GM04504 (cell line): ENCODE measurements at regions not wholly inside any gene's neighbourhood (a gene's known extent, or its start where the extent isn't known, plus 50 kb on each side); places are given as distances from the start of the nearest gene placed in this dataset.
"Not testable (repeated sequence)": the region's sequence is repeated elsewhere in the genome, so short reads cannot be mapped to it uniquely, and the experiment has no call there.

Experiments
- DNase-seq: peaks from one replicate; pipeline ENCODE4 v3.0.0-alpha.2; 2012; ENCODE audit warnings: low read depth

DNA sequence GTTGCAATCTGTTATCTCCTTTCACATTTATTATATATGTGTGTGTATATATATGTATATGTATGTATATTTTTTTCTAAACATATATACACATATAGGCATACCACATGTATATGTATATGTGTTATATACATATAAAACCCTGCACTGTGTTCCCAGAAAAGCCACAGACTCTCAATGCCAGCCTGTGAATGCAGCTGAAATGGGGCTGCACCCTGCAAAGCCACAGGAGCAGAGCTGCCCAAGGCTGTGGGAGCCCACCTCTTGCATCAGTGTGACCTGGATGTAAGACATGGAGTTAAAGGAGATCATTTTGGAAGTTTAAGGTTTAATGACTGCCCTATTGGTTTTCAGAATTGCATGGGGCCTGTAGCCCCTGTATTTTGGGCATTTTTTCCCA lies 762.3 kb upstream of the ARPP21 start:
- no peak for DNase-seq

DNA sequence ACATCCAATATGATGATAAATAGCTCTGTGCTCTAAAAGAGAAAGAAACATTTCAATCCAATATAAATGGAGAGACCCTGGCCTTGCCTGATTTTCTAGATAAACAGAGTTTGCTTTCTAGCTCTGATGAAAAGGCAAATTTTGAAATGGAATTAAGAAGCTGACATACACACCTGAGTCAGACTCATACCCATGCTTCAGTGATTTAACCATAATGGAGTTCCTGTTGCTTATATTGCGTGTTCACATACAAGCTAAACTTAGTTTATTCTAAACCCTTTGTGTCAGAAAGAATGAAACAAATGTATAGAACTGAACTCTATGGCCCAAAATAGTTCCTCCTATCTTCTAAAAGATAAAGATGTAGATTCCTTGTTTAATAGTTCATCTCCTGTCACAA lies 760.8 kb upstream of the ARPP21 start:
- no peak for DNase-seq

DNA sequence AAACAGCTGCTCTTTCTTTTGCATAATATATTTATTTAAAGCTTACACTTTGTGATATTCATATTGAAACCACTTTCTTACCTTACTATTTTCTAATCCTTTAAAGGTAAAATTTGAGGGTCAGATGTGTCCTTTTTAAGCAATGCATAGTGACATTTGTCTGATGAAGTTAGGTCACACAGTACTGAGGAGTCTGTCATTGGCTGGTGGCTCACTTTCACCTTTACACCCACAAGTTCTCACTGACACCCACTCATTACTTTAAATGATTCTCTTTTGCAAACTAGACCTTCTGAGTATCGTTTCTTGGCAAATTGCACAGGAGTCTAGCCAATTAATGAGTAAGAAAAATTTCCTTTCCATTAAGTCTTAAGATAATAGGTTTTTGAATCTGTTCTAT lies 758.3 kb upstream of the ARPP21 start:
- DNase-seq = no peak

DNA sequence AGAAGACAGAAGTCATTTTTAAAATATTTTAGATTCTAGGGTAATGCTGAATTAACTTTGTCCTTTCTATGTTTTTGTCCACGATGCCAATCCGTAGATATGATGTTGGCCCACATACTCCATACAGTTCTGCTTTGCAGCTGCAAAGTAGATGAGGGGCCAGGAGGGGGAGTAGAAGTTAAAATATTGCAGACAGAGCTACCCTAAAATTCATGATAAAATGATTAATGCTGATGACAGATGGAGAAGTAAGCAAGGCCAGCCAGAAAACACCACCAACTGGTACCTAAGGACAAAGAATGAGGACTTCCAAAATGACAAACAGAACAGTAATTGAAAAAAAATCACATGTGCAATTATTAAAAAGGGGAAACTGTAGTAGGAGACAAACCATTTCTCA lies 756.6 kb upstream of the ARPP21 start:
- DNase-seq = no peak

DNA sequence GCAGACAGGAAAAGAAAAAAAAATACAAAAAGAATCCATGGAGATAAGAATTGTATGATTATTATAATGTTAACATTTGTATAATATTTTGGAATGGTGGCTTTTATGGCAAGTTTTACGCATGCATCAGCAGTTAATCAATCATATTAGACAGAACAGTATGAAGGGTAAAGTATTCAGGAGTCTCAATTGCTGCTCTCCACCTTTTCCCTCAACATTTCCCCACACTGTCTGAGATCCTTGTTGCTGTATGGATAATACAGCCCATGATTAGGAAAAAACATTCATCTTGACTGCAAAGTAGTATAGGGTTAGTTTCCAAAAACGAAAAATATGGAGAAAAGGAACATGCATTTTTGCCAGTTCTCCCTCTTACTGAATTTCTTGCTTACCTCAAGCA lies 755.3 kb upstream of the ARPP21 start:
- no peak for DNase-seq

DNA sequence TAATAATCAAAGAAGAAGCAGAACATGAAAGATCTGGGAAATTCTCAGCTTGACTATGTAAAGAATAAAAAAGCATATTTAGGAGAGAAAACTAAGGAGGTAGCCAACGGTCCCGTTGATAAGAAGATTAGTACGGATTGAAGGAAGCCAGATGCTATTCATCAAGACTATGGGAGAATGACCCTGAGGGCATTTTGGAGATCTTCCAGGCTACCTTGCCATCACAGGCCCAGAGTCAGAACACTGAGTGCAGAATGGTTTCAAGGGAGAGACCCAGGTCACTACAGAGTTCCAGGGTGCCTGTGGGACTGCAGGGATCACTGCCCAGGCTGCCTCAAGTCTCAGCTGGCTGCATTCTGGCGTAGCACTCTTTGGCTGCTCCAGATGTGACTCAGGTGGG lies 752.9 kb upstream of the ARPP21 start:
- no peak for DNase-seq

DNA sequence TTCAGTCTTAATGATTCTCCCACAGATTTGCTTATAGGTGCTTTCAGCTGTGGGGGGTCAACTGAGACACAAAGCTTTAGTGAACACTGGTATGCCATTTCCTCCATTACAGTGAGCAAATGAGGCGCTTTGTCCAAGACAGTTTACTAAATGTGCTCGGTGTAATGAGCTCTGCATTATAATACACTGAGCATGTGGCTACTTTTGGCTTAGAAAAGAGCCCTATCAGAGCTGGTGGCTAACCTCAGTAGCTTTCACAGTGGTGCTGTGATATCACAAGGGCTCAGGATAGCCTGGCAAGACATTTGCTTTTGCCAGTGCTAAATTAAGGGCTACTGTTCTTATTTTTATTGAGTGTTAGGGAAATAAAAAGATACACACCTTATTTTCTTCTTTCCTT lies 749.7 kb upstream of the ARPP21 start:
- DNase-seq = no peak

DNA sequence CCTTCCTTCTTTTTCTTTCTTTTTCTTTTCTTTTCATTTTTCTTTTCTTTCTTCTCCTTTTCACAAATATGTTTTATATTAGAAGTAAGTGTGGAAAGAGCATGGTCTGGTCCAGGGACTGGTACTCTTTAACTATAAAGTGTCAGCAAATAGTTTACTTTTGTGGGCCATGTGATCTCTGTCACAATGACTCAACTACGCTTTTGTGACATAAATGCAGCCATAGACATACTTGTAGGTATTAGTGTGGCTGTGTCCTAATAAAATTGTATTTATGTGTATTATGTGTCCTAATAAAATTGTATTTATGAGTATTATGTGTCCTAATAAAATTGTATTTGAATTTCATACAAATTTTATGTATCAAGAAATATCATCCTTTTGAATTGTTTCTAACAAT lies 749.1 kb upstream of the ARPP21 start:
- DNase-seq = no peak

DNA sequence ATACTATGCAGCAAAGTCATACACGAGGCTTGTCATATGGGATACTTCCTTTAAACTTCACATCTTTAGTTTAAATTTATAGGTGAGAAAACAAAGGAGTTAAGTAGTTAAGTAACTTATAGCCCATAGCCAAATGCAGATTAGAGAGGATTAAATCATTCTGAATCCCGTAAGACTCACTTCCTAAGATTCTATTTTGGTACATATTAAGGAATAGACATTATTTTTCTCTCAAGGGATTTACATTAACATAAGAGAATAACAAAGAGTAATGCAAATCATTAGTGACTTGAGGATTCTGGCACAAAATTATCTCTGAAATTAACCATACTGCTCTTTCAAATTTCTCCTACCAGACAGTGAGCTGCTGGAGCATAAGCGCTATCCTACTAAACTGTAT lies 747.4 kb upstream of the ARPP21 start:
- no peak for DNase-seq

DNA sequence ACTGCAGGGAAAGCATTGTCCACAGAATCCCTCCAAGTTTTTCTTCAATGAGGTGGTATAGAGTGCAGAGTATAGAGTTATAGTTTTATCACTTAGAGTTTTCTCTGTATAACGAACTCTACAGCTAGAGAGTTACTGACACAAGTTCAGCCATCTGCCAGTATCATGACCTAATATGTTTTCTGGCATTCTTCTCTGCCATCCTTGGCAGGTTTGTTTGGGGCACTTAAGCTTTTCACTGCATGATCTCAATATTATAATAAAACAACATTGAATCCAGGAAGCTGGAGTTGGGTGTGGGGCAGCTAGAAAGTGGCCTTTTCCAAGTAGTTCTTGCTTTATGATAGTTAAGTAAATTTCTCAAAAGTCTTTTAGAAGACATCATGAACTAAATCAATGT lies 743.5 kb upstream of the ARPP21 start:
- DNase-seq = no peak

DNA sequence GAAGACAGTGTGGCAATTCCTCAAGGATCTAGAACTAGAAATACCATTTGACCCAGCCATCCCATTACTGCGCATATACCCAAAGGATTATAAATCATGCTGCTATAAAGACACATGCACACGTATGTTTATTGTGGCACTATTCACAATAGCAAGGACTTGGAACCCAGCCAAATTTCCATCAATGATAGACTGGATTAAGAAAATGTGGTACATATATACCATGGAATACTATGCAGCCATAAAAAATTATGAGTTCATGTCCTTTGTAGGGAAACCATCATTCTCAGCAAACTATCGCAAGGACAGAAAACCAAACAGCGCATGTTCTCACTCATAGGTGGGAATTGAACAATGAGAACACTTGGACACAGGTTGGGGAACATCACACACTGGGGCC lies 729.6 kb upstream of the ARPP21 start:
- not testable (repeated sequence) for DNase-seq

DNA sequence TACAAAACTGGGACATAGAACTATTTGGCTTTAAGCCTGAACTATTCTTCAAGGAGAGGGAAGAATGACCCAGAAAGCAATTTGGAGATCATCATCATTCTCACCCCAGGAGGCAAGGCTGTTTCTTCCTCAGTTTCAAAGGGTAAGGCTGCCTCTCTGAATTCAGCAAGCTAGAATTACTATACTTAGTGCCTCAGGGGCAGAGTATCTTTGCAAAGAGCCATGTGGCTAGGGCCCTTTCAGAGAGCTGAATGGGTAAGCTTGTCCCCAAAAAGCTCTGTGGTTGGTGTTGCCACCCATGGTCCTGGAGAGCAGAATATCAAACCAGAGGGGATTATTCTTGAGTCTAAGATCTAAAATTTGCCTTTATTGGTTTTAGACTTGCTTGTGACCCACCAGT lies 720.3 kb upstream of the ARPP21 start:
- DNase-seq = no peak

DNA sequence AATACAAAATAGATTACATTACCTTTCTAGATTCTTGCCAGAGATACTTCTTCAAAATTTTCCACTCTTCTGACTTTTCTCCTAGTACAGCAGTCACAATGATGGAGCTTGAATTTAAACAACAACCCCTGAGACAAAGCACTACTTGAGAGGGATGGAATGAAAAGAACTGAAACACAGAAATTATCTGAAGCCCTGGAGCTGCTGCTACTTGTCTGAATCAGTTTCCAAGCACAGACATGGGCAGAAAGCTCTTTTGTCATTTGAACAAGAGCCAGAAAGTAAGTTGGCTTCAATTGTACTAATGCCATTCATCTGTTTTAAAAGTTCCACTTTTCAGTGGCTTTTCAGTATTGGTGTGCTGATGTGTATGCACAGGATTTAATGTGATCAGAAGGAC lies 718.5 kb upstream of the ARPP21 start:
- no peak for DNase-seq

DNA sequence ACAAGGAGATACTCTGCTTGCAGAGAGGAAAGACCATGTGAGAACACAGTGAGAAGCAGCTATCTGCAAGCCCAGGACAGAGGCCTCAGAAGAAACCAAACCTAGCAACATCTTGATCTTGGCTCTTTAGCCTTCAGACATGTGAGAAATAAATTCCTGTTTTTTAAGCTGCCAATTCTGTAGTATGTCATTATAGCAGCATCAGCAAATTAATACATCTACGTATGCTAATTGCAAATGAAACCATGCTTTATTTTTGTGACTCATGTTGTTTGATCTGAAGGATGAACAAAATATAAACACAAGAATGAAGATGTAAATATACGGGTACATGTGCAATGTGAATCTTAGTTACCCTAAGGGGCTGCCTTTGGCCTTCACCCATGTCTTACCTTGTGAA lies 714.4 kb upstream of the ARPP21 start:
- DNase-seq = no peak

DNA sequence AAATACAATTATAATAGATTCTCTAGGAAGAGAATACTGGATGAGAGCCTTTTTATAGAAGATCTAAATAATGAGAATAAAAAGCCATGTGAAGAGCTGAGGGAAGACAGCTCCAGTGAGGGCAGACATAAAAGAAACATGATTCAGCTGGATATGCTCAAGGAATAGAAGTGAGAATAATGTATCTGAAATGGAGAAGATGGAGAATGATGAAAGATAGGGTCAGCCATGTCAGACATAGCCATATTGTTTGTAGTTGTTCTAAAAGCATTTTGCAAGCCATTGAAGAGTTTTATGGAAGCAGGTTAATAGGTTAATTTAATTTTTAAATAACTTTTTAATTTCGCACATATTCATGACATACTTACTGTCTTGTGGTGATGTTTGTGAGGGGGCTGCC lies 713.5 kb upstream of the ARPP21 start:
- DNase-seq = no peak

DNA sequence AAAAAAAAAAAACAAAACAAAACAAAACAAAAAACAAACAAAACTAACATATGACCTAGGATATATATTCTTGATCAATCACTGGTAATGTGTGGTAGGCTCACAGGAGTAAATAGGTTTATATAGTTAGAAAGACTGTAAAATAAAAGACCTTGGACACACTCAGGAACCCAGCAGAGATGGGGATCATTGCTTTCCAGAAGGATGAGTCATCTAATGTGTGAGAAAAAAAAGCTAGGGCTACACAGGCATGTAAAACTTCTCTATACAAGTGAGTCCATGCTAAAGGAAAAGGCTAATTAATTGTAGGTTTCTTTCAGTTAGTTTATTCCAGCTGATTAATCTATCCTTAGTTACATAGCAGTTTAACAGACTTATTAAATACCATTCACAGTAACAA lies 710.3 kb upstream of the ARPP21 start:
- DNase-seq = no peak

DNA sequence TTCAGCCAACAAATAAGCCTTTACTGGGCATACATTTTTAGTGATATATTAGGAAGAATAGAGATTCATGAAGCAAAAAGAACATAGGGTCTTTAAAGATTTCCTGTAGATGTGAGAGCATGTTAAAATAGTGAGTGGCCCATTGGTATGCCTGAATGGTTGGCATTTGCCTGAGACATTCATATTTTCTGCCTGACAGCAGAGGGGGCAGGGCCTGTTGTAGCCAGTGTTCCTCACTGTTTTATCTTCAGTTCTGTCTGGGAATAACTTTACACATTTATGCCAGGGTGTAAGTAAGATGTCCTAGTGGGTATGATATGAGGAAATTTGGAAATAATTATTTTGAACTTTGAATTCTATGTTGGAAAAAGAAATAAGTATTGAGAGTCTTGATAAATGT lies 704.7 kb upstream of the ARPP21 start:
- no peak for DNase-seq

DNA sequence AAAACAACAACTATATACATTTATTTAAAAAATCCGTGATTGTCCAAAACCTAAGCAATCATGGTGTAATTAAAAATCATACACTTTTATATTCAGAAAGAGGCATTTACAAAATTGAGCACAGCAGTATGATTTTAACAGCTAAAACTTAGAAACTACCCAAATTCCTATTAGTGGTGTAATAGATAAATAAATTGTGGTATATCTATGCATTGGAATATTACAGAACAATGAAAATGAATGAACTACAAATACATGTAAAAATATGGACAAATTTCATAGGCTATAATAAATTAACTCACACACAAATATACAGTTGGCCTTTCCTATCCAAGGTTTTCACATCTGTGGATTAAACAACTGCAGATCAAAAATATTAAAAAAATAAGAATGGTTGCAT lies 700.5 kb upstream of the ARPP21 start:
- DNase-seq = no peak

DNA sequence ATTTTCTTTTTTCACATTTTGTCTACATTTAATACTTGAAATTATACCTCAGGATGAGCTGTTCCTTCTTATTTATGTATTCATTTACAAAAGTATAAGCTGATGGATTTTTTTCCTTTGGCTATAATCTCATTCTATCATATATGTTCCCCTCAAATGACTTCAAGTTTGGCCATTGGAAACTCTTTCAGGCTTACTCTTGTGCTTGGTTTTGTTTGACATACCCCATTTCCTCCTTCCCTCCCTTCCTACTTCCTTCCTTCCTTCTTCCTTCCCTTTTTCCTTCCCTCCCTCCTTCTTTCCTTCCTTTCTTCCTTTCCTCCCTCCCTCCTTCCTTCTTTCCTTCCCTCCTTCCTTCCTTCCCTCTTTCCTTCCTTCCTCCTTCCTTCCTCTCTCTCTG lies 697.1 kb upstream of the ARPP21 start:
- DNase-seq = no peak

DNA sequence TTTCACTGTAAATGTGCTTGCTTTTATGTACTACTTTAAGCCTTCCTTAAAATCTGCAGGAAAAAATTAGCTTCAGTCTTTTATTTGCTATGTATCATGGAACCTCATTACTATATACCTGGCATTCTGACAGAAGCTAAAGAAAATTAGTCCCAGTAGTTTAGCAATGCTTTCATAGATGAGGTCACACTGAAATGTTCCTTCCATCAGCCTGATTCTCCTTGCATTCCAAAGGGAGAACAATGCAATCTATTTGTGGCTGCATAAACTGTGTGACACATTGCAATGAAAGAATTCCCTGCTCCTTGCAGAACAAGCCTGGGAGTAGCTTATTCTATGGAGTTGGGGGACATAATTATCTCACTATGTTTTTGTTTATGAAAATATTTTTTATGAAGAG lies 691.5 kb upstream of the ARPP21 start:
- no peak for DNase-seq

DNA sequence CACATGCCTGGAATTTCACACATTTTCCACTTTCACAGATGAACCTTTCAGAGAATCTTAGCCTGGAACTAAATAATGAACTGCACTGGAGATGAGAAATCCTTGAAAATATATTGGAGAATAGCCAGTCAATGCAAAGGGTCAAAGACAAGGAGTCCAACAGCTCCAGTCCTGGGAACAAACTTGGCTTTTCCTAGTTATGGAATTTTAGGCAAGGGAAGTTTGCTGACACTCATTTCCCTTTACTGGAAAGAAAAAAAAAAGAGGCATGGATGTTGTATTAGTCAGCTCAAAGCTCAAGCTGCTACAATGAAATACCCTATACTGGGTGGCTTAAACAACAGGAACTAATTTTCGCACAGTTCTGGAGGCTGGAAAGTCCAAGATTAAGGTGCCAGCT lies 690.8 kb upstream of the ARPP21 start:
- DNase-seq = no peak

DNA sequence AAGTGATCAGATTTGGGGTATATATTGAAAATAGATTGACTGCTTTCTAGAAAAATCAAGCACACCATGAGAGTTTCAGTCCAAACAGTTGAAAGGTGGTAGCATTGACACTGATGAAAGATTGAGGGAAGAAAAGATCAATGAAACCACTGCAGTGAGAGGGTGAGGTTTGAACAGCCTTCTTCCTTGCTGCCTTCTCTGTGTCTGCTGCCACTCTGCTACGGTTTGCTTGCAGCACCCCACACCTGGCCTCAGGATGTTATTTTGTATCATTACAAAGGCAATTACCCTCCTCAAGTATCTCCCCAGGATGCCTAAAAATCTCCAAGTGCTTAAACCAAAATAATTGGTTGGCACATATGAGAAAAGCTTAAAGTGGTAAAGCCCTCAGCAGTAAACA lies 683.6 kb upstream of the ARPP21 start:
- no peak for DNase-seq

DNA sequence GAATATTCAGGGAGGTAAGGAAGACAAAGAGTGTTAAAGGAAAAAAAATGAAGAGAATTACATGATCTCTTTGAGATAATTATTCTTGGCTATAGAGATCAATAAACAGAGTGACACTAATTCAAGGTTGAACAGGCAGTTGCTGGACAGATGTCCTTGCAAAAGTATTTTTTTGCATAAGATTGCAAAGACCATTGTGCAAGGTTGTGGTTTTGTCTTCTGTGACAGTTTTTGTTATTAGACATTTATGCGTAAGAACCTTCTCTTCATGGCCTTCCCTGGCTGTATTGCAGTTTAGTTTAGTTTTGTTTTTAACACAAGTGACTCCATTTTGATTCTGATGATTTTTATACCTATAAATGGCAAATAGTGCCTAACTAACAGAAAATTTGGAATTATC lies 682.8 kb upstream of the ARPP21 start:
- no peak for DNase-seq

DNA sequence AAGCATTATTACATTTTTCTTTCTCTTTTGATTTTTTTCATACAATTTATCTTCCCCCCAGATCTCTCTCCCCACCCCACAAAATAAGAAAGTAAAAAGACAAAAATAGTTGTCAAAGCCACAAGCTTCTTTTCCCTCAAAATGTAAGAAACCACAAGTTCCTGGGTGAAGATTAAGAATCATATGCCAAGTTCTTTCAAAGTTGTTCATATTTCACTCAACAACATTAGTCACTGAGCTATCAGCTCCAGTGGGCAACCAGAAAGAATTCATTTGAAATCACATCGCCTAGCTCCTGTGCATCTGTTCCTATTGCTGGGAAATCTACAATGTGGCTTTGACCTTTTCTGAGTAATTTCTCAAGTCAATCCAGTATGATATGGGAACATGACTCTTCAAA lies 681.6 kb upstream of the ARPP21 start:
- DNase-seq = no peak

DNA sequence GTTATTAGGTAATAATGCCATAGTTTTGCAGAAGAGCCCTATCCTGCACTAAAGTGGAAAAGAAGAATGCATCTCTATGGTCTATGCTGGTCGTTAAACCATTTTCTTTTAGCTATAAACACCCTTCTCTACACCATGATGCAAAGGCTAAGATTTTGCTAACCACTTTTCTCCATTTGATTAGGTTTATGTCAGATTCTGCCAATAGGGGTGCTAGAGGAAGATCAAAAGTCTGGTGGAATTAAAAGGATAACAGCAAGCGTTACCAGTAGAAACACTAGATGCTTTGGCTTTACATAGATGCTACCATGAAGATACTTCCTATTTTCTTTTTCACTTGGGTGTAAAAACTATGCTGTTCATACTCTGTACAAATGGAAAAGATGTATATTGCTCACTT lies 669.8 kb upstream of the ARPP21 start:
- no peak for DNase-seq

DNA sequence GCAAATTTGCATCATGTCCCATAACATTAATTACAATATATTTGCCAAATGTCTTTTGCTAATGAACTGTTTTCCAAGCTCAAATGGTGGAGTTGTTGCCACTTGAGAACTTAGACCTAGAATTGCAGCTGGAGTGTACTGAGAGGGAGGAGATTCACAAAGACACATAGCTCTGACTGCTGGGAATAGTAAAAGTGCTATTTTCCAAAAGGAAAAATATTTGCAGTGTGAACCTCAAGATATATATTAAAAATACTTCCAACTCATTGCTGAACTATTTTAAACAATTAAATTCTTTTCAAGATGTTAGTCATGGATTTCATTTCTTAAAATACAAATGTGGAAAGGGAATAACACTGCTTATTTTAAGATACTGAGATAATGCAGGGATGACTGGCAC lies 666.8 kb upstream of the ARPP21 start:
- no peak for DNase-seq
